GM21619 (cell line): ENCODE measurements at regions not wholly inside any gene's neighbourhood (a gene's known extent, or its start where the extent isn't known, plus 50 kb on each side); places are given as distances from the start of the nearest gene placed in this dataset.
"Not testable (repeated sequence)": the region's sequence is repeated elsewhere in the genome, so short reads cannot be mapped to it uniquely, and the experiment has no call there.

Experiments used
- ATAC-seq: cut with Tn5 transposase; IDR thresholded peaks from one replicate; pipeline ENCODE4 v1.9.1; 2021; ENCODE audit not compliant: unreplicated experiment

GRCh38 chr17:64800987-64801386 lies 118.3 kb downstream of the LRRC37A3 start:
- ATAC-seq = not testable (repeated sequence)

GRCh38 chr17:64800361-64800895 lies 118.8 kb downstream of the LRRC37A3 start:
- ATAC-seq = not testable (repeated sequence)

- not testable (repeated sequence) for ATAC-seq
Measured at GRCh38 chr17:64799543-64800188, 119.6 kb downstream of the LRRC37A3 start.

- ATAC-seq = not testable (repeated sequence)
Measured at GRCh38 chr17:64798961-64799360, 120.3 kb downstream of the LRRC37A3 start.

GRCh38 chr17:64798489-64798790 lies 120.8 kb downstream of the LRRC37A3 start:
- not testable (repeated sequence) for ATAC-seq

GRCh38 chr17:64797746-64798488 lies 121.4 kb downstream of the LRRC37A3 start:
- ATAC-seq = not testable (repeated sequence)

GRCh38 chr17:64795342-64795741 lies 123.9 kb downstream of the LRRC37A3 start:
- not testable (repeated sequence) for ATAC-seq

GRCh38 chr17:64794548-64795274 lies 124.6 kb downstream of the LRRC37A3 start:
- not testable (repeated sequence) for ATAC-seq

GRCh38 chr17:64794113-64794512 lies 125.2 kb downstream of the LRRC37A3 start:
- ATAC-seq = not testable (repeated sequence)

GRCh38 chr17:64792793-64793575 lies 126.3 kb downstream of the LRRC37A3 start:
- ATAC-seq = not testable (repeated sequence)

GRCh38 chr17:64792276-64792675 lies 127.0 kb downstream of the LRRC37A3 start:
- not testable (repeated sequence) for ATAC-seq

GRCh38 chr17:64791691-64792090 lies 127.6 kb downstream of the LRRC37A3 start:
- ATAC-seq = not testable (repeated sequence)

- not testable (repeated sequence) for ATAC-seq
Measured at GRCh38 chr17:64791226-64791625, 128.1 kb downstream of the LRRC37A3 start.

- ATAC-seq = not testable (repeated sequence)
Measured at GRCh38 chr17:64790690-64791089, 128.6 kb upstream of the SMURF2 start.

GRCh38 chr17:64790193-64790592 lies 128.1 kb upstream of the SMURF2 start:
- ATAC-seq = not testable (repeated sequence)

- ATAC-seq = not testable (repeated sequence)
Measured at GRCh38 chr17:64789061-64789445, 126.9 kb upstream of the SMURF2 start.

GRCh38 chr17:64788286-64789060 lies 126.4 kb upstream of the SMURF2 start:
- ATAC-seq = no peak

GRCh38 chr17:64787921-64788271 lies 125.8 kb upstream of the SMURF2 start:
- ATAC-seq = no peak

GRCh38 chr17:64787255-64787920 lies 125.3 kb upstream of the SMURF2 start:
- ATAC-seq = no peak

- no peak for ATAC-seq
Measured at GRCh38 chr17:64786337-64786736, 124.2 kb upstream of the SMURF2 start.
